Upper lobe of right lung (tissue), 1 donor: ENCODE measurements at regions not wholly inside any gene's neighbourhood (a gene's known extent, or its start where the extent isn't known, plus 50 kb on each side); places are given as distances from the start of the nearest gene placed in this dataset.

ENCODE experiments used
- ATAC-seq: fragments of 200-7000 bp; cut with Tn5 transposase; one replicate; pipeline ENCODE4 v1.9.1; 2020; ENCODE audit warnings: mild to moderate bottlenecking, moderate library complexity
- DNase-seq: peaks from one replicate; pipeline ENCODE4 v3.0.0-alpha.2; 2020
- H3K27ac ChIP-seq: fragments of 200-600 bp; one replicate; pipeline ENCODE4 v1.8.0; 2022
- H3K27me3 ChIP-seq: fragments of 200-600 bp; one replicate; pipeline ENCODE4 v1.8.0; 2022; ENCODE audit warnings: mild to moderate bottlenecking
- H3K36me3 ChIP-seq: fragments of 200-600 bp; one replicate; pipeline ENCODE4 v1.8.0; 2022
- H3K4me1 ChIP-seq: fragments of 200-600 bp; one replicate; pipeline ENCODE4 v1.8.0; 2022
- H3K4me3 ChIP-seq: fragments of 200-600 bp; one replicate; pipeline ENCODE4 v1.8.0; 2022; ENCODE audit warnings: mild to moderate bottlenecking
- H3K9me3 ChIP-seq: fragments of 200-600 bp; one replicate; pipeline ENCODE4 v1.8.0; 2022
- intact Hi-C: fragments of 100-400 bp; cut with DNase I; formaldehyde crosslinking; loops from one replicate; pipeline ENCODE4 v1.11.0; 2022
- TF ChIP-seq, protein P1 (sequence below): fragments of 200-600 bp; IDR thresholded peaks from one replicate; pipeline ENCODE4 v1.8.0; 2022; ENCODE audit warnings: antibody characterized with exemption
- donor health status: DM: no; HTN: yes; CAD: no; lungs with severe emphysema.

DNA sequence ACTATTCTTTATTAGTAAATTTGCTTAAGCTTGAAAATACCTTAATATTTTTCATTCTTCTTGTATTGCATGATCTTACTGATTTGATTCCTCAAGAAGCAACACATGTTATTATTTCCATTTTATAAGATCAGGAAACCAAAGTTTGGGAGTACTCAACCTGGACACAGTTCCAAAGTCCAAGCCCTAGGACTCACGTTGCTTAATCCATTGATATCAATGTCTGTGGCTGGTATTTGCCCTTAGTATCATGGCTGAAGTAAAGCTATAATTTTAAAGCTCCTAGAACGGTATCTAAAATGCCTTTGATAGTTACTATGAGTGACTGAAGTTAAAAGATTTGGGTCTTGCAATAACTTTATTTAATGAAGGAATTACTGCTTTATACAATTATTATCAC is 1045.3 kb downstream of the TUSC7 start:
- intact Hi-C loops = no loop called here
- no peak for ATAC-seq
- no peak overlapping the region for H3K4me3 ChIP-seq
- no peaks in the 10 kb centered on the region for H3K36me3 ChIP-seq
- H3K27ac ChIP-seq = no peak overlapping the region
- H3K27me3 ChIP-seq = no peaks in the 10 kb centered on the region
- no peaks in the 10 kb centered on the region for H3K9me3 ChIP-seq
- TF ChIP-seq, protein P1, sequence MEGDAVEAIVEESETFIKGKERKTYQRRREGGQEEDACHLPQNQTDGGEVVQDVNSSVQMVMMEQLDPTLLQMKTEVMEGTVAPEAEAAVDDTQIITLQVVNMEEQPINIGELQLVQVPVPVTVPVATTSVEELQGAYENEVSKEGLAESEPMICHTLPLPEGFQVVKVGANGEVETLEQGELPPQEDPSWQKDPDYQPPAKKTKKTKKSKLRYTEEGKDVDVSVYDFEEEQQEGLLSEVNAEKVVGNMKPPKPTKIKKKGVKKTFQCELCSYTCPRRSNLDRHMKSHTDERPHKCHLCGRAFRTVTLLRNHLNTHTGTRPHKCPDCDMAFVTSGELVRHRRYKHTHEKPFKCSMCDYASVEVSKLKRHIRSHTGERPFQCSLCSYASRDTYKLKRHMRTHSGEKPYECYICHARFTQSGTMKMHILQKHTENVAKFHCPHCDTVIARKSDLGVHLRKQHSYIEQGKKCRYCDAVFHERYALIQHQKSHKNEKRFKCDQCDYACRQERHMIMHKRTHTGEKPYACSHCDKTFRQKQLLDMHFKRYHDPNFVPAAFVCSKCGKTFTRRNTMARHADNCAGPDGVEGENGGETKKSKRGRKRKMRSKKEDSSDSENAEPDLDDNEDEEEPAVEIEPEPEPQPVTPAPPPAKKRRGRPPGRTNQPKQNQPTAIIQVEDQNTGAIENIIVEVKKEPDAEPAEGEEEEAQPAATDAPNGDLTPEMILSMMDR = no peak
- H3K4me1 ChIP-seq = no peaks in the 10 kb centered on the region
- no peak for DNase-seq

DNA sequence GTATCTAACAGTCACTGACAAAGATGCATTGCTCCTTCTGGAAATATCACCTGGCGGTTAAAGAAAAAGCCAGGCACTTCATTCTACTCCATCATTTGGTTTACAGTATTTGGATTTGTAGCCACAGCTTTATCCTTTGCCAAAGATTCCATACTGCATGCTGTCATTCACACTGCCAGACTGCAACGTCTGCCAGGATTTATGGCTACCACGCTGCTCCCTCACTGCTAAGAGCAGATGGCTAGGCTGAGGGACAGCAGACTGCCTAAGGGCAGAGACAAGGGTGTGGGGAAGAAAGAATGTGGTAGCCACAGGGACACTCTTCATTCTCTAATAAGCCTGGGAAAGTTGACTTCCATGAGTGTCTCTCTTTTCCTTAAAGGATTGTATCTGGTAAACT is 1047.0 kb downstream of the TUSC7 start:
- H3K4me3 ChIP-seq = no peak overlapping the region
- no peak overlapping the region for H3K27ac ChIP-seq
- no peaks in the 10 kb centered on the region for H3K36me3 ChIP-seq
- intact Hi-C loops = no loop called here
- H3K27me3 ChIP-seq = no peaks in the 10 kb centered on the region
- no peak for ATAC-seq
- DNase-seq = no peak
- H3K4me1 ChIP-seq = no peaks in the 10 kb centered on the region
- H3K9me3 ChIP-seq = no peaks in the 10 kb centered on the region
- TF ChIP-seq, protein P1 = no peak

GRCh38 chr3:117761703-117762620 is 1052.4 kb downstream of the TUSC7 start:
- DNase-seq (no peak), ATAC-seq (no peak)
- H3K9me3 ChIP-seq = no peaks in the 10 kb centered on the region
- no peaks in the 10 kb centered on the region for H3K4me1 ChIP-seq
- H3K27me3 ChIP-seq = no peaks in the 10 kb centered on the region
- intact Hi-C loops = no loop called here
- no peak overlapping the region for H3K27ac ChIP-seq
- H3K4me3 ChIP-seq = no peak overlapping the region
- TF ChIP-seq, protein P1 = no peak
- H3K36me3 ChIP-seq = no peaks in the 10 kb centered on the region

DNA sequence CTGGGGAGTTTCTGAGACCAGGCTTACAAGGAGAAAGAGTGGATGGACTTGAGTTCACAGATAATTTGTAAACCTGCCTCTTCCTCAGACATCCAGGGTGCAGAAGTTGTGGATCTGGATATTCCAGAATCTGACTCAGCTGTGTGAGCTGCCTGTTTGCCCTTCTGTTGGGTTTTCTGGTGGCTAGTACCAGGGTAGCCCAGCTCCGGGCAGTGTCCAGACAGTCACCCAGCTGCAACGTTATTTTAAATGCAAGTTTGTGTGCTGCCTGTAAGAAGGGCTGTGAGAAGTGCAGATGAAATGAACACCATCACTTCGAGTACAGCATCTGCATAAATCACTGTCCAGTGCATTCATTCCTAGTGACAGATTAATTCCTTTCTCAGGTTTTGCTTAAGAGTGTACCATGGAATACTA is 1053.0 kb downstream of the TUSC7 start:
- DNase-seq = no peak
- H3K36me3 ChIP-seq = no peaks in the 10 kb centered on the region
- H3K27ac ChIP-seq = no peak overlapping the region
- H3K27me3 ChIP-seq = no peaks in the 10 kb centered on the region
- no peak for ATAC-seq
- no peaks in the 10 kb centered on the region for H3K4me1 ChIP-seq
- intact Hi-C loops = no loop called here
- H3K9me3 ChIP-seq = no peaks in the 10 kb centered on the region
- TF ChIP-seq, protein P1 = no peak
- H3K4me3 ChIP-seq = no peak overlapping the region

DNA sequence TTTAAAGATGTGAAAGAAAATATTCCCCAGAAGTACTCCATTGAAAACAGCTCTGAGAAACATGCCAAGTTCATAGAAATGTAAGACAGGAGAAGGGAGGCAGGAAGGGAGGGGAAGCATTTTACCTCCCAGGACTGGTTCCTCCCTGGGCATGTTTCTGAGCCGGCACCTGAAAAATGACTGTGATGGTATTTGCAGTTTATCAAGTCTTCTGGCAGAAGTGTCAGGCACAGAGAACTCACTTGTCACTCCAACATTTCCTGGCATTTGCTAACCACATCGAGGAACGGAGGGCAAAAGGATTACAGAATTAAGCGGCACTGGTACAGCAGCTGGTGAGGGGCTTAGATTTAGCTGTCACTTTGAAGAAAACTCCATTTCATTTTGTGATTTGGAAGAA is 1054.0 kb downstream of the TUSC7 start:
- no peak for ATAC-seq
- H3K4me3 ChIP-seq = no peak overlapping the region
- no peaks in the 10 kb centered on the region for H3K27me3 ChIP-seq
- no peak for DNase-seq
- no peaks in the 10 kb centered on the region for H3K9me3 ChIP-seq
- TF ChIP-seq, protein P1 = no peak
- intact Hi-C loops = no loop called here
- H3K4me1 ChIP-seq = no peaks in the 10 kb centered on the region
- no peak overlapping the region for H3K27ac ChIP-seq
- H3K36me3 ChIP-seq = no peaks in the 10 kb centered on the region
